ENCODE measurements at regions not wholly inside any gene's neighbourhood (a gene's known extent, or its start where the extent isn't known, plus 50 kb on each side); places are given as distances from the start of the nearest gene placed in this dataset.

GRCh38 chr5:38613992-38614836 is 57.8 kb upstream of the LIFR start:
- no peak for TF ChIP-seq CTCF (IDR thresholded peaks at IDR 0.05; ENCODE audit: low read depth, low read length, missing control alignments)
- in situ Hi-C loops (cut with HindIII; ENCODE audit: low pct_ligation_motif_present, low sequenced_read_pairs), result no loop called here
- no peak for DNase-seq
- no peak overlapping the region for H3K27ac ChIP-seq
- no peaks in the 10 kb centered on the region for H3K27me3 ChIP-seq (replicated peaks)
- no peaks in the 10 kb centered on the region for H3K36me3 ChIP-seq (replicated peaks)
- H3K4me3 ChIP-seq (ENCODE audit: low read depth, low read length), result no peak overlapping the region

GRCh38 chr5:38615042-38615441 is 58.6 kb upstream of the LIFR start:
- Histone ChIP-seq H3K27me3 (replicated peaks) (no peaks in the 10 kb centered on the region), H3K36me3 (replicated peaks) (no peaks in the 10 kb centered on the region), H3K4me3 (ENCODE audit: low read depth, low read length) (no peak overlapping the region), H3K27ac (no peak overlapping the region)
- no peak for TF ChIP-seq CTCF (IDR thresholded peaks at IDR 0.05; ENCODE audit: low read depth, low read length, missing control alignments)
- DNase-seq, result no peak
- in situ Hi-C loops (cut with HindIII; ENCODE audit: low pct_ligation_motif_present, low sequenced_read_pairs), result no loop called here

GRCh38 chr5:38615981-38616451 is 59.6 kb upstream of the LIFR start:
- no peak for DNase-seq
- TF ChIP-seq CTCF (IDR thresholded peaks at IDR 0.05; ENCODE audit: low read depth, low read length, missing control alignments), result no peak
- no peaks in the 10 kb centered on the region for H3K27me3 ChIP-seq (replicated peaks)
- H3K4me3 ChIP-seq (ENCODE audit: low read depth, low read length), result no peak overlapping the region
- H3K36me3 ChIP-seq (replicated peaks), result no peaks in the 10 kb centered on the region
- H3K27ac ChIP-seq, result no peak overlapping the region
- in situ Hi-C loops (cut with HindIII; ENCODE audit: low pct_ligation_motif_present, low sequenced_read_pairs), result no loop called here

GRCh38 chr5:38618154-38618553 is 61.7 kb upstream of the LIFR start:
- Histone ChIP-seq H3K4me3 (ENCODE audit: low read depth, low read length) (no peak overlapping the region), H3K27ac (no peak overlapping the region), H3K27me3 (replicated peaks) (no peaks in the 10 kb centered on the region), H3K36me3 (replicated peaks) (no peaks in the 10 kb centered on the region)
- no peak for TF ChIP-seq CTCF (IDR thresholded peaks at IDR 0.05; ENCODE audit: low read depth, low read length, missing control alignments)
- no peak for DNase-seq
- in situ Hi-C loops (cut with HindIII; ENCODE audit: low pct_ligation_motif_present, low sequenced_read_pairs), result no loop called here

- no peak for TF ChIP-seq CTCF (IDR thresholded peaks at IDR 0.05; ENCODE audit: low read depth, low read length, missing control alignments)
- in situ Hi-C loops (cut with HindIII; ENCODE audit: low pct_ligation_motif_present, low sequenced_read_pairs), result no loop called here
Measured at GRCh38 chr5:38621331-38621730, 64.9 kb upstream of the LIFR start.

More at GRCh38 chr5:38621331-38621730, 64.9 kb upstream of the LIFR start:
- no peak overlapping the region for H3K4me3 ChIP-seq (ENCODE audit: low read depth, low read length)
- no peaks in the 10 kb centered on the region for H3K27me3 ChIP-seq (replicated peaks)
- DNase-seq, result no peak
- no peak overlapping the region for H3K27ac ChIP-seq
- no peaks in the 10 kb centered on the region for H3K36me3 ChIP-seq (replicated peaks)

Measured in brain microvascular endothelial cell (primary cell).